Transverse colon (tissue), 4 donors: ENCODE measurements at regions not wholly inside any gene's neighbourhood (a gene's known extent, or its start where the extent isn't known, plus 50 kb on each side); places are given as distances from the start of the nearest gene placed in this dataset.

Experiments used
- CTCF ChIP-seq, 5 experiments: fragments of 200-600 bp in 3 of 5; fragments of 450-650 bp in 2 of 5; sonication (generic) in 3 of 5; IDR thresholded peaks; 1 replicate in 2 of 5; 2 replicates in 3 of 5; pipeline ENCODE4 v1.5.1; 2016 to 2017; ENCODE audit warnings: antibody characterized with exemption in 5 of 5, inconsistent platforms in 3 of 5, mild to moderate bottlenecking in 2 of 5, moderate library complexity in 1 of 5
- EP300 ChIP-seq: sonication (generic); formaldehyde crosslinking; IDR thresholded peaks from one replicate; pipeline ENCODE4 v1.6.1; 2017; ENCODE audit warnings: antibody characterized with exemption, low read depth
- POLR2A ChIP-seq: fragments of 450-650 bp; IDR thresholded peaks from one replicate; pipeline ENCODE4 v1.6.1; 2016; ENCODE audit warnings: antibody characterized with exemption, mild to moderate bottlenecking, moderate library complexity
- POLR2AphosphoS5 ChIP-seq, 3 donors: sonication (generic); formaldehyde crosslinking; IDR thresholded peaks; one replicate each; pipeline ENCODE4 v1.6.1; 2016; ENCODE audit warnings: antibody characterized with exemption in 3 of 3

DNA sequence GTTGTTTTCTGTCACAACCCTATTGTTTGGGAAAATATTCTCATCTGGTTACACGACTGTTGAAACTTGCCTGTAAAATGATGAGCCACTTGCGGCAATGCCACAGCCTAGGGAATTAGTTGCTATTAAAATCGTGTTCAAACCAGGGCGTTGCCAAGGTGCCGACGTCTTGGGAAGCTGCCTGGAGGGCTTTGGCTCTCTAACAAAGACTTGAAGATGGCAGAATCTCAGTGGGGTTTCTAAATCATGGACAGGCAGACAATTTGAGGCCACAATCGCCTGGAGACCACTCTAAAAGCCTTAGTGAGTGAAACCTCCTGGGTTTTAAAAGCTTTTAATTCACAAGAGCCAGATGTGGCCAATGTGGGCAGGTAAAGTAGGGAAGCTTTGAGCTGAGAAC, 117.2 kb upstream of the BMAL1 start:
- TF ChIP-seq CTCF (IDR thresholded peaks at IDR 0.05): no peak
- TF ChIP-seq POLR2A: no peak
- TF ChIP-seq POLR2AphosphoS5 (IDR thresholded peaks at IDR 0.05): no peak
- TF ChIP-seq EP300: no peak
